GM21619 (cell line): ENCODE measurements at regions not wholly inside any gene's neighbourhood (a gene's known extent, or its start where the extent isn't known, plus 50 kb on each side); places are given as distances from the start of the nearest gene placed in this dataset.
A peak's percentile ranks its signal among the peaks of the same experiment; 100 is the strongest.
"Not testable (repeated sequence)": the region's sequence is repeated elsewhere in the genome, so short reads cannot be mapped to it uniquely, and the experiment has no call there.

Experiments used
- ATAC-seq: cut with Tn5 transposase; IDR thresholded peaks from one replicate; pipeline ENCODE4 v1.9.1; 2021; ENCODE audit not compliant: unreplicated experiment

DNA sequence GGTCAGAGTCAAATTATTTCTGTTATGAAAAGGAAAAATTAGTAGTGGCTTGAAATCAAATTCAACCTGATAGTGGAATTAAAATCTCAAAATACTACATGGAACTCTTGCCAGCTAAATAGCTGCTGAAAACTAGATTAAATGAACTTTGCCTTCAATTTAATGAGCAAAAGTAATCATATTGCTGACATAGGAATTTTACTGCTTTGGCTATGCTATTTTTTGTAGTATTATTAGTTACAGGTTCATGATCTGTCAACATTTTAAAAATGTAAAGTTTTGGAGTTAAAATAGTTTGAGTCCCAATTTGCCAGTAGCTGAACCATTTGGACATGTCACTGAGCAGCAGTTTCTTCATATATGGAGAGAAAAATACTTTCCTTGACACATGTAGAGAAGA lies 81.4 kb downstream of the RERGL start:
- no peak for ATAC-seq

- no peak for ATAC-seq
Observed at GRCh38 chr12:17999174-17999801, 90.7 kb downstream of the RERGL start.

- peak; percentile 95 for ATAC-seq
Observed at GRCh38 chr12:17992002-17992656, 97.9 kb downstream of the RERGL start.

GRCh38 chr12:17982556-17982955 lies 107.4 kb downstream of the RERGL start:
- no peak for ATAC-seq

DNA sequence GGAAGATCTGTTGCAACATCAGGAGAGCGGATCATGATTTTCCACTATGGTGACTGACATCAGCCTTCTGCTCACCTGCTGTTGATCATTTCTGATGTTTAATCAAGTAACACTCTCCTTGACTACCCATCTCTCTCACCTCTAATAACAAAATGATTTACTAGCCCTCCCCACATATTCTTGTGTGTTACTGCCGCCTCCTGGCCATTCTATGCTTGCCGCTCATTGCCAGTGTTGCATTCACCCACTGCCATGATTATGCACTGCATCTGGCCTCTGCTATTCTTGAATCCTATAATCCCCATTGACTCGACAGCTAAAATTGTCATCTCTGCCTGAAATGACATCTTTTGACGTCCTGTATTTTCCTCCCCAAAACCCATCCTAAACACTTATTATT lies 113.8 kb downstream of the RERGL start:
- ATAC-seq = no peak

DNA sequence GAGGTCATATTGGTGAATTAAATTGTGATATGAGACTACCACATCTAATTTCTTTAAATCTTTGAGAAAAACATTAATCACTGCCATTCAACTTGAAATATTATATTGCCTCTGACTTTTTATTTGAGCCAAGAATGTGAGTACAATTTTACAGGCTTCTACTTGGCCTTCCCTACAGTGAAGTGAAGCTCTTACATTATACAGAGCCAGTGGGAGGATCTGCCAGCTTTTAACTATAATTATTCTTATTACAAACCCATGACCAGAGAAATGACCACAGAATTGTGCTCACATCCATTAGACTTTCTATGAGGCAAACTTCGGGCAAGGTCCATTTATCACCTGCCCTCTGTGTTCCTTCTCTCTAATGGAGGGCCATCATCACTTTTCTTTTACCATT lies 114.2 kb downstream of the RERGL start:
- no peak for ATAC-seq

DNA sequence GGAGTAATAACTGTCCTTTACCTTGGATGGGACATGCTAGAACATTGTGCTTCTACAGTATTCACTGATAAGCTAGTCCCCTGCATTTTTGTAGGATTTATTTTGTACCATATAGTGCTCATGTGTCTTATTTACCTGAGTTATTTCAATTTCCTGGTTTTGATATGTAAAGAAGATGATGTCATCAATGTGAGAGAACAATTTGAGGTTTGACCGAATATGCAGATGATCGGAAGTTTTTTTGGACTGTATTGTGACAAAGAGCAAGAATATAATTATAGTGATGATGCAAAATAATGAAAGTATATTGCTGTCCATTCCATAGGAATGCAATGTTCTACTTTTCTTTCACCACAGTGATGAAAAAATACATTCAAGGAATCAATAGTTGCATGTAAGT lies 114.8 kb downstream of the RERGL start:
- no peak for ATAC-seq

- ATAC-seq = no peak
Observed at GRCh38 chr12:17971850-17972249, 118.1 kb downstream of the RERGL start.

GRCh38 chr12:17954788-17955187 lies 135.2 kb downstream of the RERGL start:
- ATAC-seq = no peak

GRCh38 chr12:17950898-17951297 lies 139.1 kb downstream of the RERGL start:
- no peak for ATAC-seq

GRCh38 chr12:17949558-17950141 lies 140.3 kb downstream of the RERGL start:
- no peak for ATAC-seq

DNA sequence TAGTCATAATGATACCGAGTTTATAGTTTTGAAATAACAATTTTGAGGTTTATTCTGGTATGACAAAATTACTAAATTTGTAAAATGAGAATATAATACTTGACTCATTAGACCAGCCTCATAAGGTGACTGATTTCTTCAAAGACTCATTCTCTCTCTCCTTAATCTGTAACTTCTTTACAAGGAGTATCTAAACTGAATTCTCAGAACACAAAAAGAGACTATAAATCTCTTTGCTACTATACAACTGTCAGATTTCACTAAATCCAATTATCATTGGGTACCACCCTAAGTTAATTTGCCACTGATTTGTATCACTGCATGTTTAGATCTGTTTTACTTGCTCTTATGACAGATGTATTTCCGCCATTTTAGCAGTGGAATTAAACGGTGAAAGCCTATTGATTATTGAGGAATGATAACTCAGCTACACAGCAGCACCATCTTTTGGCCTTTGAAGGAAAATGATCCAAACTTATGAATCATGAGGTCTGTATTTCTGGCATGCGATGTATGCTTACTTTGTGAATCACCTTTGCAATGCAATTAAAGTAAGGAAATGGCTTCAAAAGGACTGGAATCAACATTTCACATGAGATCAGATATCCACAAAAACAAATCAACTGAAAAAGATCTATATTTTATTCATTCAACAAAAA lies 161.2 kb downstream of the RERGL start:
- no peak for ATAC-seq

DNA sequence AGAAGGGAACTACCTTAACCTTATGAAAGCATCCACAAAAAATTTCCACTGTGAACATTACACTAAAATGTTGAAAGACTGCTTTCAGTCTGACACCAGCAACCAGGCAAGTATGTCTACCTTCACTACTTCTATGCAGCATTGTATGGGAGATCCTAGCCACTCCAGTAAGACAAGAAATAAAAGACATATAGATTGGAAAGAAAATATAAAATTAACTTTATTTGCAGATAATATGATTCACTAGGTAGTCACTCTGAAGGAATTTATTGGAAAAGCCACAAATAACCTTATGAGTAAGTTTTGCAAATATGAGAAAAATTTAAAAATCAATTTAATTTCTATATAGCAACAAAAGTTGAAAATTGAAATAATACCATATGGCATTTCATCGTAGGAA lies 172.0 kb downstream of the RERGL start:
- ATAC-seq = no peak

DNA sequence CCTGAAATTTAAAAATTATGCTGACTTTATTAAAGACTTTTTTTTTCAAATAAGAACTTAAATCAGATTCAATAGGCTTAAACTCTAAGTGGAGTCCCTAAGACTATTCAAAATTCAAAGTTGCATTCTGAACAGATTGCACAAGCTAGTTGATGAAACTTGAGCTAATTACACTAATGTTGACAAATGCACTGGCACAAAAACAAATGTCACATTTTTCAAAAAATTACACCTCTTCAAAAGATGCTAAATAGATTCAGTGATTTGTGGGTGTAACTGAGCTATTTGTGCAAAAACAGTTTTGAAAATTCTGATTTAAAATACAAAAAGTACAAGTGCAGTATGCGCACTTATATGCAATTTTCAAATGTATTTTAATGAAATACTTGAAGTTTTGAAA lies 205.4 kb downstream of the RERGL start:
- ATAC-seq = no peak

- ATAC-seq = no peak
Observed at GRCh38 chr12:17878714-17879113, 211.3 kb downstream of the RERGL start.

GRCh38 chr12:17875230-17875629 lies 214.8 kb downstream of the RERGL start:
- no peak for ATAC-seq

- ATAC-seq = no peak
Observed at GRCh38 chr12:17866802-17867201, 223.2 kb downstream of the RERGL start.

GRCh38 chr12:17855548-17855947 lies 234.4 kb downstream of the RERGL start:
- ATAC-seq = not testable (repeated sequence)

- no peak for ATAC-seq
Observed at GRCh38 chr12:17853054-17853453, 236.9 kb downstream of the RERGL start.

DNA sequence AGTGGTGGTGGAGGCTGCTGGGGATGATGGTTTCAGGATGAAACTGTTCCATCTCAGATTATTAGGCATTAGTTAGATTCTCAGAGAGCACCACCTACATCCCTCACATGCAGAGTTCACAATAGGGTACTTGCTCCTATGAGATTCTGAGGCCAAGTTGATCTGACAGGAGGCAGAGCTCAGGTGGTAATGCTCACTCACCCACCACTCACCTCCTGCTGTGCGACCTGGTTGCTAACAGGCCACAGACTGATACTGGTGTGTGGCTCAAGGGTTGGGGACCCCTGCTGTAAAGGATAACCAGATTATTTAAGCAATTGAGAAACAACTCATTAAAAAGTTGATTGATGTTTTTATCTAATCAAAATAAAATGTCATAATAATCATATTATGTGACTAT lies 248.5 kb downstream of the RERGL start:
- no peak for ATAC-seq

- ATAC-seq = no peak
Observed at GRCh38 chr12:17829813-17830212, 260.2 kb downstream of the RERGL start.

GRCh38 chr12:17818931-17819330 lies 271.1 kb downstream of the RERGL start:
- no peak for ATAC-seq
